T47D (cell line): ENCODE measurements at regions not wholly inside any gene's neighbourhood (a gene's known extent, or its start where the extent isn't known, plus 50 kb on each side); places are given as distances from the start of the nearest gene placed in this dataset.

Experiments
- DNase-seq, 2 experiments: peaks; one replicate each; pipeline versions ENCODE4 v3.0.0 to v3.0.0-alpha.2; 2011 to 2012; ENCODE audit warnings: low read depth in 1 of 2, low spot score in 1 of 2
- JUND ChIP-seq: IDR thresholded peaks from 2 replicates; pipeline ENCODE4 v1.6.1; 2012; ENCODE audit warnings: low read depth
- in situ Hi-C: cut with HindIII; loops from 2 replicates; pipeline ENCODE4 v1.10.0; 2016; ENCODE audit warnings: low sequenced_read_pairs, low pct_unique_long_range_greater_than_20kb

- in situ Hi-C loops = no loop called here
- DNase-seq = peak in 1 of 2 experiments; percentile 5
- no peak for TF ChIP-seq JUND
These were observed 107.4 kb upstream of the ASCC3 start for GRCh38 chr6:100988391-100988984.

- no peak for DNase-seq
- in situ Hi-C loops = no loop called here
- no peak for TF ChIP-seq JUND
These were observed 108.9 kb upstream of the ASCC3 start for GRCh38 chr6:100990070-100990469.

- in situ Hi-C loops = no loop called here
- DNase-seq = no peak
- no peak for TF ChIP-seq JUND
These were observed 115.3 kb upstream of the ASCC3 start for GRCh38 chr6:100996409-100996808.

GRCh38 chr6:100998111-100998510 is 117.0 kb upstream of the ASCC3 start:
- TF ChIP-seq JUND = no peak
- DNase-seq = no peak

GRCh38 chr6:100999034-100999597 is 118.0 kb upstream of the ASCC3 start:
- no peak for TF ChIP-seq JUND
- no peak for DNase-seq
- in situ Hi-C loops = no loop called here

More at GRCh38 chr6:100998111-100998510, 117.0 kb upstream of the ASCC3 start:
- in situ Hi-C loops = no loop called here

GRCh38 chr6:101000341-101000740 is 119.2 kb upstream of the ASCC3 start:
- no peak for DNase-seq
- in situ Hi-C loops = no loop called here
- TF ChIP-seq JUND = no peak

GRCh38 chr6:101001012-101001411 is 119.9 kb upstream of the ASCC3 start:
- no peak for TF ChIP-seq JUND
- no peak for DNase-seq
- in situ Hi-C loops = no loop called here

GRCh38 chr6:101001607-101002006 is 120.5 kb upstream of the ASCC3 start:
- TF ChIP-seq JUND = no peak
- in situ Hi-C loops = no loop called here
- DNase-seq = no peak

GRCh38 chr6:101003075-101003474 is 121.9 kb upstream of the ASCC3 start:
- no peak for TF ChIP-seq JUND
- in situ Hi-C loops = no loop called here
- no peak for DNase-seq

GRCh38 chr6:101011186-101011585 is 130.1 kb upstream of the ASCC3 start:
- in situ Hi-C loops = no loop called here
- peak in 1 of 2 experiments; percentile 12 for DNase-seq
- no peak for TF ChIP-seq JUND

GRCh38 chr6:101013612-101014195 is 132.6 kb upstream of the ASCC3 start:
- DNase-seq = no peak
- TF ChIP-seq JUND = no peak
- in situ Hi-C loops = no loop called here

GRCh38 chr6:101015541-101015940 is 134.4 kb upstream of the ASCC3 start:
- TF ChIP-seq JUND = no peak
- in situ Hi-C loops = no loop called here
- no peak for DNase-seq

- no peak for DNase-seq
- in situ Hi-C loops = no loop called here
- TF ChIP-seq JUND = no peak
These were observed 135.0 kb upstream of the ASCC3 start for GRCh38 chr6:101016163-101016562.
